ENCODE measurements at regions not wholly inside any gene's neighbourhood (a gene's known extent, or its start where the extent isn't known, plus 50 kb on each side); places are given as distances from the start of the nearest gene placed in this dataset.

DNA sequence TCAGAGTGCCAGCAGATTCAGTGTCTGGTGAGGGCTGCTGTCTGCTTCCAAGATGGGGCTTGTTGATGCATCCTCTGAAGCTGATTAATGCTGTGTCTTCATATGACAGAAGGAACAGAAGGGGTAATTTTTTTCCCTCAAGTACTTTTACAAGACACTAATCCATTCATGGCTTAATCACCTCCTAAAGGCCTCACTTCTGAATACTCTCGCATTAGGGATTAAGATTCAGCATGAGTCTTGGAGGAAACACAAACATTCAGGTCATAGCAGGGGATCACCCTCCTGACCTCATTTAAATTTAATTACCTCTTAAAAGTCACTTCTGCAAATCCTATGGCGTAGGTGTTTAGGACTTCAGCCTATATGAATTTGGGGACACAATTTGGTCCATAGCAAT lies 1145.5 kb upstream of the PCDH10 start:
- intact Hi-C loops (cut with micrococcal nuclease), result no loop called here
- H3K4me1 ChIP-seq (ENCODE audit: control insufficient read depth in 1 of 2, insufficient read depth in 2 of 2, low read length in 2 of 2), result 0 out of 4 replicates have a peak, but pooled peaks cover 0 to 3% of the 10 kb centered on the region in 2 experiments
- H3K27me3 ChIP-seq (ENCODE audit: insufficient read depth, low read length), result no peaks in the 10 kb centered on the region
- CTCF ChIA-PET, result no interaction called here
- no peak overlapping the region for H3K4me3 ChIP-seq (replicated peaks in 1 of 2; ENCODE audit: low read depth in 1 of 2, low read length in 2 of 2)
- H3K79me2 ChIP-seq (ENCODE audit: insufficient read depth, low read length), result no peaks in the 10 kb centered on the region
- H3K27ac ChIP-seq (ENCODE audit: low read depth, low read length), result no peak overlapping the region
- DNase-seq (ENCODE audit: low read depth, low spot score) (no peak), ATAC-seq (no peak)
- H2AFZ ChIP-seq (ENCODE audit: low read depth, low read length, poor library complexity, severe bottlenecking), result no peak overlapping the region
- H3K9me2 ChIP-seq (ENCODE audit: insufficient read depth), result no peaks in the 10 kb centered on the region
- POLR2A ChIA-PET, result no interaction called here
- H3K4me2 ChIP-seq (ENCODE audit: low read length), result no peak overlapping the region
- H3K9ac ChIP-seq (ENCODE audit: low read length), result no peak overlapping the region
- RAD21 ChIA-PET (ENCODE audit: low non-redundant PET in 1 of 2, low total read pairs in 2 of 2, uncharacterized antibody in 2 of 2, unreplicated experiment in 2 of 2), result no interaction called here
- no peaks in the 10 kb centered on the region for H3K9me3 ChIP-seq (ENCODE audit: control insufficient read depth in 1 of 2, insufficient read depth in 1 of 2, low read depth in 1 of 2, low read length in 2 of 2)
- TF ChIP-seq EZH2 (IDR thresholded peaks at IDR 0.05), result no peak
- TF ChIP-seq, protein P1, sequence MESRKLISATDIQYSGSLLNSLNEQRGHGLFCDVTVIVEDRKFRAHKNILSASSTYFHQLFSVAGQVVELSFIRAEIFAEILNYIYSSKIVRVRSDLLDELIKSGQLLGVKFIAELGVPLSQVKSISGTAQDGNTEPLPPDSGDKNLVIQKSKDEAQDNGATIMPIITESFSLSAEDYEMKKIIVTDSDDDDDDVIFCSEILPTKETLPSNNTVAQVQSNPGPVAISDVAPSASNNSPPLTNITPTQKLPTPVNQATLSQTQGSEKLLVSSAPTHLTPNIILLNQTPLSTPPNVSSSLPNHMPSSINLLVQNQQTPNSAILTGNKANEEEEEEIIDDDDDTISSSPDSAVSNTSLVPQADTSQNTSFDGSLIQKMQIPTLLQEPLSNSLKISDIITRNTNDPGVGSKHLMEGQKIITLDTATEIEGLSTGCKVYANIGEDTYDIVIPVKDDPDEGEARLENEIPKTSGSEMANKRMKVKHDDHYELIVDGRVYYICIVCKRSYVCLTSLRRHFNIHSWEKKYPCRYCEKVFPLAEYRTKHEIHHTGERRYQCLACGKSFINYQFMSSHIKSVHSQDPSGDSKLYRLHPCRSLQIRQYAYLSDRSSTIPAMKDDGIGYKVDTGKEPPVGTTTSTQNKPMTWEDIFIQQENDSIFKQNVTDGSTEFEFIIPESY (IDR thresholded peaks at IDR 0.05; ENCODE audit: extremely low read depth, insufficient replicate concordance, low read length), result no peak
- no peak for TF ChIP-seq EZH2phosphoT487 (IDR thresholded peaks at IDR 0.05; ENCODE audit: borderline replicate concordance)
- TF ChIP-seq EGR1 (IDR thresholded peaks at IDR 0.05; ENCODE audit: low read depth), result no peak
- TF ChIP-seq, protein P2, sequence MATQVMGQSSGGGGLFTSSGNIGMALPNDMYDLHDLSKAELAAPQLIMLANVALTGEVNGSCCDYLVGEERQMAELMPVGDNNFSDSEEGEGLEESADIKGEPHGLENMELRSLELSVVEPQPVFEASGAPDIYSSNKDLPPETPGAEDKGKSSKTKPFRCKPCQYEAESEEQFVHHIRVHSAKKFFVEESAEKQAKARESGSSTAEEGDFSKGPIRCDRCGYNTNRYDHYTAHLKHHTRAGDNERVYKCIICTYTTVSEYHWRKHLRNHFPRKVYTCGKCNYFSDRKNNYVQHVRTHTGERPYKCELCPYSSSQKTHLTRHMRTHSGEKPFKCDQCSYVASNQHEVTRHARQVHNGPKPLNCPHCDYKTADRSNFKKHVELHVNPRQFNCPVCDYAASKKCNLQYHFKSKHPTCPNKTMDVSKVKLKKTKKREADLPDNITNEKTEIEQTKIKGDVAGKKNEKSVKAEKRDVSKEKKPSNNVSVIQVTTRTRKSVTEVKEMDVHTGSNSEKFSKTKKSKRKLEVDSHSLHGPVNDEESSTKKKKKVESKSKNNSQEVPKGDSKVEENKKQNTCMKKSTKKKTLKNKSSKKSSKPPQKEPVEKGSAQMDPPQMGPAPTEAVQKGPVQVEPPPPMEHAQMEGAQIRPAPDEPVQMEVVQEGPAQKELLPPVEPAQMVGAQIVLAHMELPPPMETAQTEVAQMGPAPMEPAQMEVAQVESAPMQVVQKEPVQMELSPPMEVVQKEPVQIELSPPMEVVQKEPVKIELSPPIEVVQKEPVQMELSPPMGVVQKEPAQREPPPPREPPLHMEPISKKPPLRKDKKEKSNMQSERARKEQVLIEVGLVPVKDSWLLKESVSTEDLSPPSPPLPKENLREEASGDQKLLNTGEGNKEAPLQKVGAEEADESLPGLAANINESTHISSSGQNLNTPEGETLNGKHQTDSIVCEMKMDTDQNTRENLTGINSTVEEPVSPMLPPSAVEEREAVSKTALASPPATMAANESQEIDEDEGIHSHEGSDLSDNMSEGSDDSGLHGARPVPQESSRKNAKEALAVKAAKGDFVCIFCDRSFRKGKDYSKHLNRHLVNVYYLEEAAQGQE (IDR thresholded peaks at IDR 0.05; ENCODE audit: low read depth), result no peak
- TF ChIP-seq, protein P3, sequence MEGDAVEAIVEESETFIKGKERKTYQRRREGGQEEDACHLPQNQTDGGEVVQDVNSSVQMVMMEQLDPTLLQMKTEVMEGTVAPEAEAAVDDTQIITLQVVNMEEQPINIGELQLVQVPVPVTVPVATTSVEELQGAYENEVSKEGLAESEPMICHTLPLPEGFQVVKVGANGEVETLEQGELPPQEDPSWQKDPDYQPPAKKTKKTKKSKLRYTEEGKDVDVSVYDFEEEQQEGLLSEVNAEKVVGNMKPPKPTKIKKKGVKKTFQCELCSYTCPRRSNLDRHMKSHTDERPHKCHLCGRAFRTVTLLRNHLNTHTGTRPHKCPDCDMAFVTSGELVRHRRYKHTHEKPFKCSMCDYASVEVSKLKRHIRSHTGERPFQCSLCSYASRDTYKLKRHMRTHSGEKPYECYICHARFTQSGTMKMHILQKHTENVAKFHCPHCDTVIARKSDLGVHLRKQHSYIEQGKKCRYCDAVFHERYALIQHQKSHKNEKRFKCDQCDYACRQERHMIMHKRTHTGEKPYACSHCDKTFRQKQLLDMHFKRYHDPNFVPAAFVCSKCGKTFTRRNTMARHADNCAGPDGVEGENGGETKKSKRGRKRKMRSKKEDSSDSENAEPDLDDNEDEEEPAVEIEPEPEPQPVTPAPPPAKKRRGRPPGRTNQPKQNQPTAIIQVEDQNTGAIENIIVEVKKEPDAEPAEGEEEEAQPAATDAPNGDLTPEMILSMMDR (IDR thresholded peaks at IDR 0.05 in 2 of 3, conservative IDR thresholded peaks at IDR 0.05 in 1 of 3; ENCODE audit: borderline replicate concordance in 1 of 3, insufficient read depth in 1 of 3, low read depth in 2 of 3, low read length in 2 of 3), result no peak
- no peak for TF ChIP-seq SRF (IDR thresholded peaks at IDR 0.05; ENCODE audit: low read depth)
- no peaks in the 10 kb centered on the region for H4K20me1 ChIP-seq (ENCODE audit: insufficient read depth)
- H3K36me3 ChIP-seq (ENCODE audit: control insufficient read depth in 1 of 2, insufficient read depth in 2 of 2, low read length in 2 of 2), result no peaks in the 10 kb centered on the region
- no TSS peak for BruUV-seq (replicated peaks)
